Breast epithelium (tissue), 4 donors: ENCODE measurements at regions not wholly inside any gene's neighbourhood (a gene's known extent, or its start where the extent isn't known, plus 50 kb on each side); places are given as distances from the start of the nearest gene placed in this dataset.

ENCODE experiments used
- DNase-seq, 2 donors: peaks; one replicate each; pipeline ENCODE4 v3.0.0-alpha.2; 2019; ENCODE audit warnings: low spot score in 2 of 2
- H3K27ac ChIP-seq, 2 donors: fragments of 200-600 bp; sonication (generic) in 1 of 2; one replicate each; pipeline ENCODE4 v1.5.1; 2016 to 2019; ENCODE audit warnings: mild to moderate bottlenecking in 1 of 2
- H3K27me3 ChIP-seq, 2 donors: fragments of 200-600 bp; sonication (generic) in 1 of 2; one replicate each; pipeline versions ENCODE4 v1.5.1 to v1.6.0; 2017 to 2019; ENCODE audit warnings: control low read depth in 1 of 2, mild to moderate bottlenecking in 1 of 2
- H3K36me3 ChIP-seq: fragments of 200-600 bp; one replicate; pipeline ENCODE4 v1.5.1; 2019
- H3K4me1 ChIP-seq, 2 donors: fragments of 200-600 bp; sonication (generic); one replicate each; pipeline ENCODE4 v1.5.1; 2016 to 2019; ENCODE audit warnings: control low read depth in 1 of 2
- H3K4me3 ChIP-seq, 3 donors: fragments of 200-600 bp; sonication (generic); 1 replicate in 2 of 3; 2 replicates in 1 of 3; pipeline ENCODE4 v1.5.1; 2016 to 2019; ENCODE audit warnings: mild to moderate bottlenecking in 3 of 3, moderate library complexity in 2 of 3
- H3K9me3 ChIP-seq, 2 donors: fragments of 200-600 bp; sonication (generic) in 1 of 2; one replicate each; pipeline ENCODE4 v1.5.1; 2016 to 2019; ENCODE audit warnings: control low read depth in 1 of 2
- CTCF ChIP-seq, 3 donors: fragments of 450-650 bp; IDR thresholded peaks; one replicate each; pipeline ENCODE4 v1.5.1; 2016 to 2017; ENCODE audit warnings: antibody characterized with exemption in 3 of 3, mild to moderate bottlenecking in 3 of 3, moderate library complexity in 3 of 3
- POLR2A ChIP-seq: fragments of 450-650 bp; IDR thresholded peaks from one replicate; pipeline ENCODE4 v1.6.1; 2016; ENCODE audit warnings: antibody characterized with exemption, mild to moderate bottlenecking, moderate library complexity
- POLR2AphosphoS5 ChIP-seq, 3 donors: sonication (generic); formaldehyde crosslinking; IDR thresholded peaks; one replicate each; pipeline ENCODE4 v1.6.1; 2017; ENCODE audit warnings: antibody characterized with exemption in 3 of 3
- intact Hi-C: fragments of 100-400 bp; cut with DNase I; formaldehyde crosslinking; loops from one replicate; pipeline ENCODE4 v1.15.1; 2023; ENCODE audit warnings: low total_unique reads

GRCh38 chr5:166428264-166428803 is 1863.1 kb upstream of the WWC1 start:
- no peak overlapping the region for H3K4me3 ChIP-seq

GRCh38 chr5:166430491-166431319 is 1860.7 kb upstream of the WWC1 start:
- Histone ChIP-seq H3K27me3 (no peaks in the 10 kb centered on the region), H3K36me3 (no peaks in the 10 kb centered on the region), H3K27ac (no peak overlapping the region), H3K9me3 (no peaks in the 10 kb centered on the region), H3K4me3 (no peak overlapping the region), H3K4me1 (no peaks in the 10 kb centered on the region)
- no peak for DNase-seq
- TF ChIP-seq CTCF (IDR thresholded peaks at IDR 0.05), result no peak
- TF ChIP-seq POLR2AphosphoS5 (IDR thresholded peaks at IDR 0.05), result no peak
- TF ChIP-seq POLR2A, result no peak
- intact Hi-C loops, result no loop called here

More at GRCh38 chr5:166428264-166428803, 1863.1 kb upstream of the WWC1 start:
- no peak overlapping the region for H3K27ac ChIP-seq
- no peaks in the 10 kb centered on the region for H3K9me3 ChIP-seq
- DNase-seq, result no peak
- intact Hi-C loops, result no loop called here
- no peaks in the 10 kb centered on the region for H3K27me3 ChIP-seq
- H3K36me3 ChIP-seq, result no peaks in the 10 kb centered on the region
- TF ChIP-seq POLR2A, result no peak
- H3K4me1 ChIP-seq, result no peaks in the 10 kb centered on the region

GRCh38 chr5:166431456-166431855 is 1860.0 kb upstream of the WWC1 start:
- H3K36me3 ChIP-seq, result no peaks in the 10 kb centered on the region
- no peaks in the 10 kb centered on the region for H3K4me1 ChIP-seq
- TF ChIP-seq CTCF (IDR thresholded peaks at IDR 0.05), result no peak
- no peak for TF ChIP-seq POLR2A
- no peak for TF ChIP-seq POLR2AphosphoS5 (IDR thresholded peaks at IDR 0.05)
- no peaks in the 10 kb centered on the region for H3K9me3 ChIP-seq
- no peak overlapping the region for H3K27ac ChIP-seq
- intact Hi-C loops, result no loop called here
- H3K4me3 ChIP-seq, result no peak overlapping the region
- DNase-seq, result no peak
- no peaks in the 10 kb centered on the region for H3K27me3 ChIP-seq

- intact Hi-C loops, result no loop called here
- TF ChIP-seq POLR2AphosphoS5 (IDR thresholded peaks at IDR 0.05) (no peak), CTCF (IDR thresholded peaks at IDR 0.05) (no peak), POLR2A (no peak)
- H3K9me3 ChIP-seq, result no peaks in the 10 kb centered on the region
- H3K36me3 ChIP-seq, result no peaks in the 10 kb centered on the region
- DNase-seq, result no peak
- no peaks in the 10 kb centered on the region for H3K27me3 ChIP-seq
- no peak overlapping the region for H3K27ac ChIP-seq
- H3K4me3 ChIP-seq, result no peak overlapping the region
- H3K4me1 ChIP-seq, result no peaks in the 10 kb centered on the region
Observed at GRCh38 chr5:166433679-166434078, 1857.8 kb upstream of the WWC1 start.

- TF ChIP-seq POLR2A (no peak), POLR2AphosphoS5 (IDR thresholded peaks at IDR 0.05) (no peak)
- intact Hi-C loops, result no loop called here
- Histone ChIP-seq H3K4me3 (no peak overlapping the region), H3K9me3 (no peaks in the 10 kb centered on the region), H3K27me3 (no peaks in the 10 kb centered on the region), H3K4me1 (no peaks in the 10 kb centered on the region), H3K36me3 (no peaks in the 10 kb centered on the region), H3K27ac (no peak overlapping the region)
- no peak for DNase-seq
Observed at GRCh38 chr5:166436872-166437271, 1854.6 kb upstream of the WWC1 start.

- no peak for DNase-seq
- no peaks in the 10 kb centered on the region for H3K4me1 ChIP-seq
- H3K27ac ChIP-seq, result no peak overlapping the region
- H3K9me3 ChIP-seq, result peaks cover 0 to 10% of the 10 kb centered on the region in 2 donors
- TF ChIP-seq POLR2A (no peak), CTCF (IDR thresholded peaks at IDR 0.05) (no peak), POLR2AphosphoS5 (IDR thresholded peaks at IDR 0.05) (no peak)
- H3K27me3 ChIP-seq, result no peaks in the 10 kb centered on the region
- H3K4me3 ChIP-seq, result no peak overlapping the region
- intact Hi-C loops, result no loop called here
- H3K36me3 ChIP-seq, result no peaks in the 10 kb centered on the region
Observed at GRCh38 chr5:166486348-166486747, 1805.1 kb upstream of the WWC1 start.
